Lung microvascular endothelial cell (primary cell): ENCODE measurements at regions not wholly inside any gene's neighbourhood (a gene's known extent, or its start where the extent isn't known, plus 50 kb on each side); places are given as distances from the start of the nearest gene placed in this dataset.
A peak's percentile ranks its signal among the peaks of the same experiment; 100 is the strongest.
"Not testable (repeated sequence)": the region's sequence is repeated elsewhere in the genome, so short reads cannot be mapped to it uniquely, and the experiment has no call there.

Experiments used
- DNase-seq, 2 donors: peaks; one replicate each; pipeline versions ENCODE4 v3.0.0 to v3.0.0-alpha.2; 2010; ENCODE audit warnings: low read depth in 2 of 2

DNA sequence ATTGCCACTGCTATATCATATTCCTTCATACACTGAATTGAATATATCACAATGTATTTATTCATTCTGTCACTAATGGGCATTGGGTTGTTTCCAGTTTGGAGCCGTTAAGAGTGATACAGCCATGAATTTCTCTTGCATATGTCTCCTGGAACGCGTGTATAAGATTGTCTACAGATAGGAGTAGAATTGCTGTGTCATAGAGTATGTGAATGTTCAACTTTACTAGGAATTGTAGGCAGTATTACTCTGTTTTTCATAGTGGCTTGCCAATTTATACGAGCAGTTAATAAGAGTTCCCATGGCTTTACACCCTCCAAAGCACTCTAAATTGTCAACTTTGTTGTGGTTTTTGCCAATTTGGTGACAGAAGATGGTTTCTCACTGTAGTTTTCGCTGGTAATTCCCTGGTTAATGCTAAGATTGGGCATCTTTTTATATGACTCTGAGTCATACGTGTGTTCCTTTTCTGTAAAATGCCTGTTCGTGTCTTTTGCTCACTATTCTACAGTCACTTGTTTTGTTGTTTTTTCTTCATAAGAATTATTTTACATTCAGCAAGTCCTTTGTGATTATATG lies 136.1 kb upstream of the LIPC start:
- DNase-seq, result no peak

DNA sequence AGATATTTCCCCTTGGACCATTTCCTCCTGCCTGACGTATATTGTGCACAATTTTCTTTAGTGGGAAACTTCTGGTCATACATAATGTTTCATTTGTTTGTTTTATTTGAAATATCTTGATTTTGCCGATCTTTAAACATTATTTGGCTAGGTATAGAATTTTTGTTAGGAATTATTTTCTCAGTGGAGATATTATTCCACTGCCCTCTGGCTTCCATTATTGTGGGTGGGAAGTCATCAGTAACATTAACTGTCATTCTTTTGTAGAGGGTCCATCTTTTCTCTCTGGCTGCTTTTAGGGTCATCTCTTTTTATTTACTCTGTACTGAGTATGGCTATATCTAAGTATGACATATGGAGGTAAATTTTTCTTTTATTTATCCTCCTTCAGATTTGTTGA lies 135.5 kb upstream of the LIPC start:
- DNase-seq, result no peak

DNA sequence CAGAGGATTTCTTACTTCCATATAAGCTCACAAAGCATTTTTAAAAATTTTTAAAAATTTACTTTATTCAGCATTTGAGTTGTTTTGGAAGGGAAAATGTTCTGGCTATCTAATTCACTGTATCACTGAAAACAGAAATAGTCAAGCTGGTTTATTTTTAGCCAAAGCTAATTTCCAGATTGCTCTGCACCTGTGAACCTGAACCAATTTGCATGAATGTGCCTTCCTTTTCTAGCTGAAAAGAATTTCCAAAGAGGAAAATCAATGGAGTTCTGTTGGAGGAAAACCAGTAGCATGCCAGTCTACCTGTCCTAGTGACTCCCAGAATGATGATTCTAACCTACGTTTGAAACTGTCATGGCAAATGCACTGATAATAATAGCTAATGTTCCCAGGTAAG lies 134.2 kb upstream of the LIPC start:
- no peak for DNase-seq

DNA sequence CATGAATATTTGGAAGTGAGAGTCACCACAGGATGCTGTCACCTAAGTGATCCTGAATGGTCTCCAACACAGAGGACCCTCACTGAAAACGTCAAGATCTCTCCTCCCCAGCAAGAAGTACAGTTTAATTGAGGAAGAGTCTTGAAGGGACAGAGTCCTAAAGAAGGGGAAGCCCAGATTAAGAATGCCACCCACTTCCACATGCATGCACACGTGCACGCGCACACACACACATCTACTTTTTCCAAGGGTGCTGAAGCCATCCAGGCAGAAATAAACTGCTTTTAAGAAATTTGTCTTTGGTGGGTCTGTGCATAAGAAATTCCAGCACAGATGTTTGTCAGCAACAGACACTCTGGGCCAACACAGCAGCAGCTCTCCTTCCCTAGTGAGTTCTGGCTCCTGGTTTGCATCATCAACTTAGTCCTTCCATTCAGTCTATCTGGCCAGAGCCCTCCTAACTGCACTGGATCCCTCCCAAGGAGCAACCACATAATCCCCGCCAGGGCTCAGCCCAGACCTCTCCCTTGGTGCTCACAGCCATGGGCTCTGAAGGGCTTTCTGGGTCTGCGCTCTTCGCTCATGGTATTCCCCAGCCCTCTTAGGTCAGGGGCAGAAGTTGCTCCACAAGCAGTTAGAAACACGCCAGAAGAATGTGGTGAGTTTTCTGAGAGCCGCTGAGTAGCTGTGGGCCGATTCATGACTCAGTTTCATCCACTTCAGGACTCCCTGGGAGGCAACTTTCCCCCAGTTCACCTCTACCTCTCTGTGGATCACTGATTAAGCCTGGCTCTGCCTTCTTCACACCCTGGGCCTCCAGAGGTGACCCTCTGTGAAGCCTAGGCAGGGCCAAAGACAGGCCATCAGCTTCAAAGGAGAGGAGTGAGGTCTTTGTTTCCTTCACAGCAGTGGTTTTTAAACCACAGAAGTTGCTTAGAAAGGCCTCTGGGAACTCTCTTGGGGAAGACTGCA lies 132.6 kb upstream of the LIPC start:
- DNase-seq, result no peak

DNA sequence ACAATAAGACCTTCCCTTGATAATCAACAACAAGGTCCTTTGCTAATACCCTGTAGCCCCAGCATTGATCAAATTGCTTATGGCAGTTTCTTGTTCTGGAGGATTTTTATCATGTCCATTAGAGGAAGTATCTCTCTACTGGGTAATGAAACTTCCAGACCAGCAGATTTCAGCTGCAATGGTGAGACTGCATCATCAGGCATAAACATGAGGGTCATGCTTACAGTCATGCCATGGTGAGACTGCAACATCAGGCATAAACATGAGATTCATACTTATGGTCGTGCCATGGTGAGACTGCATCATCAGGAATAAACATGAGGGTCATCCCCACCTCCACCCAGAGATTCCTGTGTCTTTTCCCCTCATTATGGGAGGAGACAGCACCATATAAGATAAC lies 129.0 kb upstream of the LIPC start:
- no peak for DNase-seq

DNA sequence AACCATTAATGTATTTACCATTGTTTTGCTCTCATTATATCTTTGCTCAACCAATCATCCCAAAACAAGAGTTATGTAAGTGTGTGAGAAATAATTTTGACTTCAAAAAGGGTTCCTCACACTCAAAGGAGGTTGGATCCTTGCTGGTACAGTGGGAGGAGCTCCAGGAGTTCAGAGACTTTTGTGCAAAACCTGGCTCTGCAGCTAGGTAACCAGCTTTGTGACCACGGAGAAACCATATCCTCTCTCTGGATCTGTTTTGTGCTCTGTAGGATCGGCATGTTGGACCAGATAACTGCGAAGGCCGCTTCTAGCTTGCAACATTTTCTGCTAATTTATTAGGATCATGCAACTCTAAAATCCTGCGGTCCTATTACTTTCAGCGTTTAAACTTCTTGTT lies 128.6 kb upstream of the LIPC start:
- no peak for DNase-seq

DNA sequence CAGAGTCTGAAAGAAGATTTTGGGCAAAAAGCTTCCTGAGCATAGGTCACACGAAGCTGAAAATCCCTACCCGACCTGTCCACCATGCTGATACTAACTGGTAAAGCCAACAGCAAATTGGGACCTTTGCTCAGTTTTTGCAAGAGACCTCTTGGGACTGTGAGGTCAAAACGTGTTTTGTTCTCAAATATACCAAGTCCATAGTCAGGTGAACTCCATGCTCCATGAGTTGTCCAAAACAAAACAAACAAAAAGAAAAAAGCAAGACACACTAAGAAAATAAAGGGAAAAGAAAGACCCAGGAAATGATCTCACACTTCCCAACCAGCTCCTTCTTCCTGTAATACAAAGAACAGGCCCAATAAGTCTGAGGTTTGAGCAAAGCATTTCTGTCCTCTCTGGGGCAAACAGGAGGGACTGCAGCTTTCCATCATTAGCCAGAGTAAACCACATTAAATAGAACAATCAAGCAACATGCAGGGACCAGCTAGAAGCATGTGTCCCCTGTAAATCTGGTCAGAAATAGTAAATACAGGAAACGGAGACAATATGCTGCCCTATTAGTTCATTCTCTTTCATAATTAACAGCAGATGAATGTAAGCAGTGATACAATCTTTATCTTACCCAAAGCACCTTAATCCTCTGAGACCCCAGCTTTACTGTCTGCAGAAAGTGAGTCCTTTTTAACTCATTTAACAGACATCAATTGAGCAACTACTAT lies 125.0 kb upstream of the LIPC start:
- peak in 1 of 2 donors; percentile 21 for DNase-seq

DNA sequence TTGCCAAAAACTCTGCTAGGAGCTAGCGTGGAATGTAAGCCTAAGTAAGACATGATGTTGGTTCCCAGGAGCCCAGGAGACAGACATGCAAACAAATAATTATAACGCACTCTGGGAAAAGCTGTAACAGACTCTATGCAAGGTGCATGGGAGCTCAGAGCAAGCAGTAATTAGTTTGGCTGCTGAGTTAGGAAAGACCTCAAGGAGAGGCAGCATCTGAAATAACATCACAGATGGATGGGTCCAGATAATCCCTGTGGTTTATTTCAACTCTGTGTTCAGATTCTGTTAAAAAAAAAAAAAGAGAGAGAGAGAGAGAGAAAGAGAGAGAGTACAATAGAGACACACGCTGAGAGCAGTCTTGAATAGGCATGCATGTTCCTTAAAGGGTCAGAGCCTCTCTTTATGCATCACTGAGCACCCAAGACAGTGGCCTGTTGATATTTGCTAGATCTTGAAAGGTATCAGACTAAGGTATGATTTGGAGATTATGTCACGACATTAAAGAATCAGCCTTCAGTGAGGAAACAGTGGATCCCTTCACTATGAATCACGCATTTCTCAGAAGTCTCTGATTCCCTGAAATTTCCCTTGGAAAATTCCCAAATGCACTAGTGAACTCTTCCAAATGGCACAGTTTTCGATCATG lies 124.4 kb upstream of the LIPC start:
- DNase-seq, result peak in 1 of 2 donors; percentile 33

DNA sequence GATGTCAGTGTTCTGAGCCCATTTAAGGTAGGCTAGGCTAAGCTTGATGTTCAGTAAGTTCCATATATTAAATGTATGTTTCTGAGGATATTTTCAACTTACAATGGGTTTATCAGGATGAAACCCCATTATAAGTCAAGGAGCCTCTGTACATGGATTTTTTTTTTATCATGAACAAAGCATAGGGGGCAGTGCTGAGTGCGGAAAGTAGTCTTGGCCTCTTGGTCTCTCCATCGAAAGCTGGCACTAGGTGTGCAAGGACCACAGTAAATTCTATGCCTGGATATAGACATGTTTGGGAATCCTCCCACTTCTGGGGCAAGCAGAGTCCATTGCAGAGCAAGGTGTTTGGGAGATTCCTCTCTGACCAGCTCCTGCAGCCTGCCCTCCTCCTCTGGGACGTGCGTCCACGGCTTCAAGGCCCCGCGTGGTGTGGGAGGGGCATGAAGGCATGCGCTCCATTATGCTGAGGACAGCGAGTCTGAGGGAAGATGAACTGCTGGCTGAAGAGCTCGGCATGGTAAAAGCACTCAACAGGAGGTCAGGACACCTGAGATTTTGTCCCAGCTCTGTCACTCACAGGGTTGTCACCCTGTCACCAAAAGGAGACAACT lies 122.9 kb upstream of the LIPC start:
- no peak for DNase-seq

DNA sequence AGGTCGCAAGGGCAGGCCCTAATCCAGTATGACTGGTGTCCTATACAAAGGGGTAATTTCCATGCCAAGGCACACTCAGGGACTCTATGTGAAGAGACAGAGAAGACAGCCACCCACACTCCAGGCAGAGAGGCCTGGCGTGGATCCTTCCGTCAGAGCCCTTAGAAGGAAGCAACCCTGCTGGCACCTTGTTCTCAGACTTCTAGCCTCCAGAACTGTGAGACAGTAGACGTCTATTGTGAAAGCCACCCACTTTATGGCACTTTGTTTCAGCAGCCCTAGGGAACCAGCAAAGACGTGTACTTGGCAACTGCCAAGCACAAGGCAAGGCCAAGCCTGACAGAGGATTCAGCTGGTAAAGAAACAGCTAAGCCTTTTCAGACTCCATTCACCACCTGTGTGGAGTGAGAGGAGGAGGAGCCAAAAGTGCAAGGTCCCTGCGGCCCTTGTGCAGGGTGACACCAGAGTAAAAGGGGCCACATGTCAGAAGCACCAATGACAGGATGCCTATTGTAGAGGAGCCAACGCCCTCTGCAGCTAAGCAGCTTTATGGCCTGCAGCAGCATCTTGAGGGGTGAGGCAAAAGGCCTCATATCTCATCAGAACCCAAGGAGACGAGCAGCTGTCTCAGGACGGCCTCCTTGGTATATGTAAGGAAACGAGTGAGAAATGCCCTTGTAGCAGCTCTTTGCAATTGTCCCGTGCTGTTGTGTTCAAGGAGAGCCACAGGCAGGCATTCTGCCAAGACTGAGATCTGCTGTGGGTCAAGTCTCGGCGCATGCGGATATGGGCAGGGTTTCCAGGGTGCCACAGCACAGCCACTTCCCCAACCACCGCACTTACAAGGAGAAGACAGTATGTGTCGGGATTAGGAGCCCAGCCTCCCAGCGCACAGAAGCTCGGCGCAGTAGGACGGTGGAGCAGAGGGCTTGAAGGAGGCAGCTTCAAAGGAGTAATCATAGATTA lies 121.5 kb upstream of the LIPC start:
- peak in 1 of 2 donors; percentile 67 for DNase-seq

DNA sequence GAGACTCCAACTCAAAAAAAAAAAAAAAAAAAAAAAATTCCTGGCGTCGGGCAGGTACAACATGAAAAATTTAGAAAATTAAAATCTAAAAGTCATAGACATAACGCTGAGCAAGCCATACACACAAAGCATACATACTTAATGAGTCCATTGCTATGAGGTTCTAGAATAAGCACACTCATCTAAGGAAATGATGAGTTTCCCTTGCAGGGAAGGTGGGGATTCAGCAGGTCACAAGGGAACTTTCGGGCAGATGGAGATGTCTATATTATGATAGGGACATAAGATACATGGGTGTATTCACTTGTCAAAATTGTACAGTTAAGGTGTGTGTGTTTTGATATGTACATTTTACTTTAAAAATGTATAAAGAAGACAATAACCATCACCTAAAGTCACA lies 120.2 kb upstream of the LIPC start:
- DNase-seq, result peak; percentile 17 to 67

DNA sequence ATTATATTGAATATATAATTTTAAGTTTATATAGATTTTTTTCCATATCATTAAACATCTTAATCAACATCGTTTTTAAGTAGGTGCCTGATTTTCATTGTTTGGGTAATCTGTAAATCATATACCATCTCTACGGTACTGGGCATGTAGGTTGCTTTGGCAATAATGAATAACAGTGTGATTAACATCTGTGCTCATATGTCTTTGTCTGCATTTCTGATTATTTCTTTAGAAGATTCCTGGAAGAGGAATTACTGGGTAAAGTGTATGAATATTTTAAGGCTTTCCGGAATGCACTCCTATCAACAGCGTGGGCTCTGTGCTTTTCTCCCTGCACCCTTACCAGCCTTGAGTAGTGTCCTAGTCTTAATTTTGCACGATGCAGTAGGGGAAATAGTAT lies 119.8 kb upstream of the LIPC start:
- DNase-seq, result no peak

DNA sequence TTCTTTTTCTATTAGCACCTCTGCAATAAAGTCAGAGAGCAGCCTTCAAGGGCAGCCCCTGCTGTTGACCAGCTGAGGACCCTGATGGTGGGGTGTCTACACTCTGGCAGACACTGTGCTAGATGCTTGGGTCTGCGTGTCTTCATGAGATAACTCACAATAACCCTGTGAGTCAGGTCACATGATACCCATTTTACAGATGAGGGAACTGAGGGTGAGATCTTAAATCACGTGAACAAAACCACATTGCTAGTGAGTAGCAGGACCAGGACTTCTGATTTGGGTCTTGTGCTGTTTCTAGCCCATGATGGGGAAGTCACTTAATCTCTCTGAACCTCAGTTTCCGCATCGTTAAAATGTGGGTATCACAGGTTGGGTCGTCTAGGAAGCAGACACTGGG lies 118.5 kb upstream of the LIPC start:
- DNase-seq, result no peak

DNA sequence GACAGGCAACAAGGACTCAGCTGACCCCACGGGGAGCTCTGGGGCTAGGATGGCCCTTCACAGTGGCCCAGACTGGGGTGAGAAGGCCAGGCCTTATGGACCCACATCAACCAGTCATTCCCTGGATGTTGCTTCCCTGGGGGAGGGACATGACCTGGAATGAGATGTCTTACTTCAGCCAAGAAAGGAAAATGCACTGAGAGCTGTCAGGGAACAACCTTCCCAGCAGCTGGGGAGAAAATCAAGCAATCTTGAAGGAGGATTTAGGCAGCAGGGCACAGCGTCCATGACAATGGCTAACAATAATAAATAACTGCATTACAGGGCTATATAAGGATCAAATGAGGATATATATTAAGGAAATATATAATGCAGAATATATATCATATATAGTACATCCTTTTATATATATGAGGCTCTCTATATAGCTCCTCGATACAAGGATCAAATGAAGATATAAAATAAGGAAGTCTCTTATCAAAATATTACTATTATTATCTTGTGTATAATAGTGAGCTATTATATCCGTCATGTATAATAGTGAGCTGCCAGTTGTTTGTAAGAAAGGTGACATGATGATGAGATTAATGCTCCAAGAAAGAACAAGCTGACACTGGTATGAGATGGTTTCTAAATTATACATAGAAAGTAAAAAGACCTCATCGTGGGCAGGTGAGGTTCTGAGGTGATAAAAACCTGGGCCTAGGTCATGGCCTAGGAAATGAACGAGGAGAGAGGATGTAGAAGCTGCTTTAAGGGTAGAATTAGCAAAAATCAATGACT lies 117.8 kb upstream of the LIPC start:
- DNase-seq, result no peak

DNA sequence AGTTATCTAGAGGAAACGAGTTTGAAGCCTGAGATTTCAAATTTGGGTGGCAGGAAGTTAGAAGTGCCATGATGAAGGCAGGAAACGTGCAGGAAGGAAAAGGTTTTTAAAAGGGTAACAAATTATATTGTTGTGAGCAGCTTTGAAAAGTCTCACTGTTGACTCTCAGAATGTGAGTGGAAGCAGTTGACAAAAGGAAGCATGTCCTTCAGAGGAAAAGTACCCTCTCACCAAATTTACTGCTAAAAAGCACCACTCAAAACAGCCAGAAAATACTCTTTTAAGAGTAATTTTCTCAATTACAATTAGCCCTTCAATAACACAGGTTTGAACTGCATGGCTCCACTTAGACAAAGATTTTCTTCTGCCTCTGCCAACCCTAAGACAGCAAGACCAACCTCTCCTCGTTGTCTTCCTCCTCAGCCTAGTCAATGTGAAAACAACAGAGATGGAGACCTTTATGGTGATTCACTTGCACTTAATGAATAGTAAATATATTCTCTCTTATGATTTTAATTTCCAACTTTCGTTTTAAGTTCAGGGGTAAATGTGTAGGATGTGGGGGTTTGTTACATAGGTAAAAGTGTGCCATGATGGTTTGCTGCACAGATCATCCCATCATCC lies 117.1 kb upstream of the LIPC start:
- DNase-seq, result peak in 1 of 2 donors; percentile 14

DNA sequence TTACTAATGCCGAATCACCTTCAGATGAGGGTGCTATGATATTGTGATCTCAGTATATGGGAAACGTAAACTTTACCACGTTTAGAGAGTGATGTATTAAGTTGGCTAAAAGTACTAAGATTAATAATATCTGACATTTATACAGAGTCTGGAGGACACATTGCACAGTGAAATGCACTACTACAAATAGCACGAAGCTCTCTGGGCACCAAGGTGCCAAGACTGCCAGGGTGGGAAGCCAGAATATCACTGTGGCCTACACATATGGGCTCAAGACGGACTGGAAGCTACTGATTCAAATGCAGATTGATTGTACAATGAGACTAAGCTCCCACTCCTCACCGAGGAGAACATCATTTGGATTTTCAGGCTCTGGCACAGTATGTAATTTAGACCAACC lies 113.3 kb upstream of the LIPC start:
- DNase-seq, result no peak

DNA sequence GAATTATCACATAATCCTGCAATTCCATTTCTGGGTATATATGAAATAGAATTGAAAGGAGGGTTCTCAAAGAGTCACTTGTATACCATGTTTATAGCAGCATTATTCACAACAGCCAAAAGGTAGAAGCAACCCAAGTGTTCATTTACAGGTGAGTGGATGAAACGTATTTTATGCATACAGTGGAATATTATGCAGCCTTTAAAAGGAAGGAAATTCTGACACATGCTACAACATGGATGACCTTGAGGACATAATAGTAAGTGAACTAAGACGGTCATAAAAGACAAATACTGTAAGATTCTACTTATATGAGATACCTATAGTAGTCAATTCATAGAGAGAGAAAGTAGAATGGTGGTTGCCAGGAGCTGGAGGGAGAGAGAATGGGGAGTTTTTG lies 110.8 kb upstream of the LIPC start:
- no peak for DNase-seq

DNA sequence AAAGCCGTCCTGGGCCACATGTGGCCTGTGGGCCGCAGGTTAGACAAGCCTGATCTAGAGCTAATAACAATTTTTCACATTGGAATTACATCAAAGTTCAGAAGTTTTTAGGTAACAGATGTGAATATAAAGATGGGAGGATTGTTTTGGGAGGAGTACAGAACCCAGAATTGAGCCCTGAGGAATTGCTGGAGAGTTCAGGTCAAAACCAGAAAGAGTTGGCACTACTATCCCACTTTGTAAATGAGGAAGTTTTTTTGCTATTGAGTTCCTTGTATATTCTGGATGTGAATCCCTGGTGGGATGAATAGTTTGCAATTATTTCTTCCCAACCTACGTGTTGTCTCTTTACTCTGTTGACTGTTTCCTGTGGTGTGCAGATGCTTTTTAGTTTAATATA lies 109.5 kb upstream of the LIPC start:
- DNase-seq, result no peak

DNA sequence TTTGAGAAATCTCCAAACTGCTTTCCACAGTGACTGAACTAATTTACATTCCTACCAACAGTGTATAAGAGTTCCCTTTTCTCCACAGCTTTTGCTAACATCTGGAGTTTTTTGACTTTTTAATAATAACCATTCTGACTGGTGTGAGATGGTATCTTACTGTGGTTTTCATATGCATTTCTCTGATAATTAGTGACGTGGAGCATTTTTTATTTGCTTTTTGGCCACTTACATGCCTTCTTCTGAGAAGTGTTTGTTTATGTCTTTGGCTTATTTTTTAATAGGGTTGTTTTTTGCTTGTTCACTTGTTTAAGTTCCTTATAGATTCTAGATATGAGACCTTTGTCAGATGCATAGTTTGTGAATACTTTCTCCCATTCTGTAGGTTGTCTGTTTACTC lies 108.5 kb upstream of the LIPC start:
- not testable (repeated sequence) for DNase-seq
